Endothelial cell (in vitro differentiated cells): ENCODE measurements at regions not wholly inside any gene's neighbourhood (a gene's known extent, or its start where the extent isn't known, plus 50 kb on each side); places are given as distances from the start of the nearest gene placed in this dataset.

ENCODE experiments used
- DNase-seq: peaks from one replicate; pipeline ENCODE4 v3.0.0; 2021; ENCODE audit warnings: low spot score
- H3K27ac Mint-ChIP-seq: one replicate; pipeline ENCODE4 v1.8.0; 2021; ENCODE audit warnings: mixed read lengths, inconsistent platforms; ENCODE audit not compliant: unreplicated experiment
- H3K27me3 Mint-ChIP-seq: one replicate; pipeline ENCODE4 v1.8.0; 2021; ENCODE audit warnings: mild to moderate bottlenecking, moderate library complexity, mixed read lengths, inconsistent platforms; ENCODE audit not compliant: unreplicated experiment
- H3K36me3 Mint-ChIP-seq: one replicate; pipeline ENCODE4 v1.8.0; 2021; ENCODE audit warnings: mild to moderate bottlenecking, low read depth, mixed read lengths, inconsistent platforms; ENCODE audit not compliant: unreplicated experiment
- H3K4me1 Mint-ChIP-seq: one replicate; pipeline ENCODE4 v1.8.0; 2021; ENCODE audit warnings: mild to moderate bottlenecking, mixed read lengths, inconsistent platforms; ENCODE audit not compliant: unreplicated experiment
- H3K4me3 Mint-ChIP-seq: one replicate; pipeline ENCODE4 v1.8.0; 2021; ENCODE audit warnings: mild to moderate bottlenecking, mixed read lengths, inconsistent platforms; ENCODE audit not compliant: unreplicated experiment
- H3K9me3 Mint-ChIP-seq: one replicate; pipeline ENCODE4 v1.8.0; 2021; ENCODE audit warnings: mixed read lengths, inconsistent platforms; ENCODE audit not compliant: unreplicated experiment
- CTCF ChIP-seq: fragments of 200-600 bp; sonication (generic); IDR thresholded peaks from one replicate; pipeline ENCODE4 v1.5.0; 2021; ENCODE audit warnings: antibody characterized with exemption; ENCODE audit not compliant: unreplicated experiment

- Mint-ChIP-seq H3K27ac (no peak overlapping the region), H3K36me3 (no peaks in the 10 kb centered on the region), H3K4me3 (no peak overlapping the region), H3K9me3 (no peaks in the 10 kb centered on the region), H3K27me3 (peaks cover under 1% of the 10 kb centered on the region), H3K4me1 (peaks cover 6% of the 10 kb centered on the region)
- no peak for TF ChIP-seq CTCF
- no peak for DNase-seq
Measured at GRCh38 chr1:82446955-82447354, 646.2 kb downstream of the ADGRL2 start.

- TF ChIP-seq CTCF, result no peak
- Mint-ChIP-seq H3K27ac (no peak overlapping the region), H3K9me3 (no peaks in the 10 kb centered on the region), H3K4me3 (no peak overlapping the region), H3K36me3 (no peaks in the 10 kb centered on the region), H3K27me3 (no peaks in the 10 kb centered on the region), H3K4me1 (peaks cover 6% of the 10 kb centered on the region)
- no peak for DNase-seq
Measured at GRCh38 chr1:82446236-82446635, 645.5 kb downstream of the ADGRL2 start.

- no peak for DNase-seq
- Mint-ChIP-seq H3K9me3 (no peaks in the 10 kb centered on the region), H3K4me1 (peaks cover 6% of the 10 kb centered on the region), H3K4me3 (no peak overlapping the region), H3K27ac (no peak overlapping the region), H3K27me3 (no peaks in the 10 kb centered on the region), H3K36me3 (no peaks in the 10 kb centered on the region)
- TF ChIP-seq CTCF, result no peak
Measured at GRCh38 chr1:82445827-82446226, 645.1 kb downstream of the ADGRL2 start.

- no peak for DNase-seq
- Mint-ChIP-seq H3K36me3 (no peaks in the 10 kb centered on the region), H3K27me3 (no peaks in the 10 kb centered on the region), H3K4me1 (peaks cover 6% of the 10 kb centered on the region), H3K9me3 (no peaks in the 10 kb centered on the region), H3K4me3 (no peak overlapping the region), H3K27ac (no peak overlapping the region)
- TF ChIP-seq CTCF, result no peak
Measured at GRCh38 chr1:82445132-82445531, 644.4 kb downstream of the ADGRL2 start.

GRCh38 chr1:82441402-82441801, 640.7 kb downstream of the ADGRL2 start:
- no peak overlapping the region for H3K4me3 Mint-ChIP-seq
- no peaks in the 10 kb centered on the region for H3K9me3 Mint-ChIP-seq
- no peak for DNase-seq
- no peak overlapping the region for H3K27ac Mint-ChIP-seq
- no peak for TF ChIP-seq CTCF
- no peaks in the 10 kb centered on the region for H3K36me3 Mint-ChIP-seq
- H3K27me3 Mint-ChIP-seq, result no peaks in the 10 kb centered on the region
- H3K4me1 Mint-ChIP-seq, result no peaks in the 10 kb centered on the region
